Hepatocyte (in vitro differentiated cells): ENCODE measurements at regions not wholly inside any gene's neighbourhood (a gene's known extent, or its start where the extent isn't known, plus 50 kb on each side); places are given as distances from the start of the nearest gene placed in this dataset.
"Not testable (repeated sequence)": the region's sequence is repeated elsewhere in the genome, so short reads cannot be mapped to it uniquely, and the experiment has no call there.

Experiments used
- CTCF ChIP-seq: fragments of 200-600 bp; sonication (generic); IDR thresholded peaks from 2 replicates; pipeline ENCODE4 v1.5.1; 2016; ENCODE audit warnings: antibody characterized with exemption, mild to moderate bottlenecking; ENCODE audit not compliant: poor library complexity
- EZH2 ChIP-seq: fragments of 200-600 bp; sonication (generic); IDR thresholded peaks from 2 replicates; pipeline ENCODE4 v1.6.1; 2016; ENCODE audit warnings: antibody characterized with exemption, mild to moderate bottlenecking, borderline replicate concordance

- TF ChIP-seq CTCF, EZH2: not testable (repeated sequence)
These were observed 173.2 kb upstream of the KCTD7 start for GRCh38 chr7:66455432-66455831.
